Colonic mucosa (tissue), 4 donors: ENCODE measurements at regions not wholly inside any gene's neighbourhood (a gene's known extent, or its start where the extent isn't known, plus 50 kb on each side); places are given as distances from the start of the nearest gene placed in this dataset.

Experiments
- DNase-seq: peaks from one replicate; pipeline ENCODE4 v3.0.0-alpha.2; 2020
- H3K27ac ChIP-seq: fragments of 200-600 bp; one replicate; pipeline ENCODE4 v1.8.0; 2021
- H3K27me3 ChIP-seq: fragments of 200-600 bp; one replicate; pipeline ENCODE4 v1.8.0; 2021
- H3K36me3 ChIP-seq: fragments of 200-600 bp; one replicate; pipeline ENCODE4 v1.8.0; 2021
- H3K4me1 ChIP-seq: fragments of 200-600 bp; one replicate; pipeline ENCODE4 v1.8.0; 2021; ENCODE audit warnings: mild to moderate bottlenecking
- H3K4me3 ChIP-seq: fragments of 200-600 bp; one replicate; pipeline ENCODE4 v1.8.0; 2021
- H3K9ac ChIP-seq, 2 donors: one replicate each; pipeline ENCODE4 v1.7.0; 2013; ENCODE audit warnings: control low read depth in 2 of 2, low read depth in 2 of 2, low read length in 2 of 2
- H3K9me3 ChIP-seq: fragments of 200-600 bp; one replicate; pipeline ENCODE4 v1.8.0; 2021
- CTCF ChIP-seq: fragments of 200-600 bp; IDR thresholded peaks from one replicate; pipeline ENCODE4 v1.8.0; 2022; ENCODE audit warnings: antibody characterized with exemption, mild to moderate bottlenecking
- intact Hi-C: fragments of 100-400 bp; cut with DNase I; formaldehyde crosslinking; loops from one replicate; pipeline ENCODE4 v1.14.1; 2022
- donor health status: healthy.
- donor health status: DM: no; HTN: no; CAD: no.
- donor health status: DM: no; HTN: no; CAD: no.

- DNase-seq = no peak
- H3K4me1 ChIP-seq = no peaks in the 10 kb centered on the region
- H3K9ac ChIP-seq = no peak overlapping the region
- H3K36me3 ChIP-seq = no peaks in the 10 kb centered on the region
- H3K27me3 ChIP-seq = no peaks in the 10 kb centered on the region
- H3K9me3 ChIP-seq = no peaks in the 10 kb centered on the region
- no peak for TF ChIP-seq CTCF
- H3K4me3 ChIP-seq = no peak overlapping the region
- intact Hi-C loops = no loop called here
- H3K27ac ChIP-seq = no peak overlapping the region
Observed at GRCh38 chr2:15735484-15736326, 144.0 kb downstream of the DDX1 start.

- H3K27me3 ChIP-seq = no peaks in the 10 kb centered on the region
- no peaks in the 10 kb centered on the region for H3K4me1 ChIP-seq
- H3K36me3 ChIP-seq = no peaks in the 10 kb centered on the region
- no peak overlapping the region for H3K27ac ChIP-seq
- intact Hi-C loops = no loop called here
- H3K9ac ChIP-seq = no peak overlapping the region
- no peaks in the 10 kb centered on the region for H3K9me3 ChIP-seq
- no peak for DNase-seq
- H3K4me3 ChIP-seq = no peak overlapping the region
- TF ChIP-seq CTCF = no peak
Observed at GRCh38 chr2:15736396-15737180, 144.9 kb downstream of the DDX1 start.

DNA sequence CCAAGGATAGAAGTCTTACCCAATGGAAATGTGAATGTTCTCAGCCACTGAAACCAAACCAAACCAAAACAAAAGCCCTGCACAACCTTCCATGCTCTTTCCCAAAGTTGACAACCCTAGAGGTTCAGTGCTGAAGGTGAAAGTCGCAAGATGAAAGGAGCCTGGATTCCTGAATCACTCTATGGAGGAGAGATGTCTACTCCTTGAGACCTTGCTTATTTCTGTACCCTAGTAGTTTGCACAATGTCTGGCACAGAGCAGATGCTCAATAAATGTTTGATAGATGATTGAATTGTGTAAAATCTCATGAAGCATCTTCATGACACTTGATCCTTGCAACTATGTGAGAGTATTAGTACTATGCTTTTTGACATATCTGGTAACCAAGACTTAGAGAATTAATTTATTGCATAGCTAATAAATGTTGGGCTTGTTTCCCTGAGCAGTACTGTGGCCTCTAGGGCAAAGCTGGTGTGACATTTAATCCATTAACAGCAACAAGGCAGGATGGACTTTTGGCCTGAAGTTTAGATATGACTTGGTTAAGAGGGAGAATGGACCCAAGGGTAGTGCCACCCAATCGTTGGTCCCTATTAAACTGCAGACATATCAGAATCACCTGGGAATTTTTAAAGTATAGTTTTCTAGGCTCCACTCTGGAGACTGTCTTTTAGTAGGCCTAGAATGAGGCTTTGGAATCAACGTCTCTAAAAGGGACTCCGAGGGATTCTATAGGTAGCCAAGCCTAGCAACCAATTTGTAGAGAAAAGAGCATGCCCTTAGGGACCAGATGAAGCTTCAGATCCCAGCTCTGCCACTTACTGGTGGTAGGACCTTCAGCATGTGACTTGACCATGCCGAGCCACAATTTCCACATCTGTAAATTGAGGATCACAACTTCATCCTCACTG lies 145.9 kb downstream of the DDX1 start:
- TF ChIP-seq CTCF = no peak
- H3K27me3 ChIP-seq = no peaks in the 10 kb centered on the region
- H3K4me1 ChIP-seq = no peaks in the 10 kb centered on the region
- no peak overlapping the region for H3K27ac ChIP-seq
- DNase-seq = no peak
- no peaks in the 10 kb centered on the region for H3K9me3 ChIP-seq
- intact Hi-C loops = no loop called here
- H3K4me3 ChIP-seq = no peak overlapping the region
- no peak overlapping the region for H3K9ac ChIP-seq
- H3K36me3 ChIP-seq = no peaks in the 10 kb centered on the region

DNA sequence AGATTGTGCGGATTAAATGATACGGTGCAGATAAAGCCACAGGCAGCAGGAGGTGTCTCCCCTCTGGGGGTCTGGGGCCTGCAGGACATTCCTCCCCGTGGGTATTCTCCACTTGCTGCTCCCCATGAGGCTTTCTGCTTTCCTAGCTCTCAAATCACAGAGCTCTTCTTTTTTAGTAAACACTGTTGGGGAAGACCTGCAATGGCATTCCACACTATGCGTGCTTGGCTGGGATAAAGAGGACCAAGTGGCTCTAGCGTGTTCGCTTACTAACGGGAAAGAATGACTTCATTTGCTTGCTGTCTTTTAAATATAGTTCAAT lies 146.5 kb downstream of the DDX1 start:
- Histone ChIP-seq H3K36me3 (no peaks in the 10 kb centered on the region), H3K27me3 (no peaks in the 10 kb centered on the region), H3K27ac (no peak overlapping the region), H3K4me3 (no peak overlapping the region), H3K9me3 (no peaks in the 10 kb centered on the region), H3K9ac (no peak overlapping the region), H3K4me1 (no peaks in the 10 kb centered on the region)
- intact Hi-C loops = no loop called here
- no peak for TF ChIP-seq CTCF
- no peak for DNase-seq

DNA sequence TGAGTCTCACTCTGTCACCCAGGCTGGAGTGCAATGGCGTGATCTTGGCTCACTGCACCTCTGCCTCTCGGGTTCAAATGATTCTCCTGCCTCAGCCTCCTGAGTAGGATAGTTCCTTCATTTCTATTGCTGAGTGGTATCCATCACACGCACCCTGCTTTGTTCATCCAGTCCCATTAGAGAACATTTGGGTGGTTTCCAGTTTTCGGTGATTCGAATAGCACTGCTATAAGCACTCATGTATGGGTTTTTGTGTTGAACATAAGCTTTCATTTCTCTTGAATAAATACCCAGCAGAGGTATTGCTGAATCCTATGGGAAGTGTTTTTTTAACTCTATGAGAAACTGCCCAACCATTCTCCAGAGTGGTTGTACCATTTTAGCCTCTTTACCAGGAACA lies 147.3 kb downstream of the DDX1 start:
- no peak for DNase-seq
- H3K27me3 ChIP-seq = no peaks in the 10 kb centered on the region
- H3K27ac ChIP-seq = no peak overlapping the region
- no peaks in the 10 kb centered on the region for H3K9me3 ChIP-seq
- no peak overlapping the region for H3K4me3 ChIP-seq
- no peaks in the 10 kb centered on the region for H3K36me3 ChIP-seq
- intact Hi-C loops = no loop called here
- H3K9ac ChIP-seq = no peak overlapping the region
- TF ChIP-seq CTCF = no peak
- no peaks in the 10 kb centered on the region for H3K4me1 ChIP-seq
